ENCODE measurements at regions not wholly inside any gene's neighbourhood (a gene's known extent, or its start where the extent isn't known, plus 50 kb on each side); places are given as distances from the start of the nearest gene placed in this dataset.
"Not testable (repeated sequence)": the region's sequence is repeated elsewhere in the genome, so short reads cannot be mapped to it uniquely, and the experiment has no call there.

DNA sequence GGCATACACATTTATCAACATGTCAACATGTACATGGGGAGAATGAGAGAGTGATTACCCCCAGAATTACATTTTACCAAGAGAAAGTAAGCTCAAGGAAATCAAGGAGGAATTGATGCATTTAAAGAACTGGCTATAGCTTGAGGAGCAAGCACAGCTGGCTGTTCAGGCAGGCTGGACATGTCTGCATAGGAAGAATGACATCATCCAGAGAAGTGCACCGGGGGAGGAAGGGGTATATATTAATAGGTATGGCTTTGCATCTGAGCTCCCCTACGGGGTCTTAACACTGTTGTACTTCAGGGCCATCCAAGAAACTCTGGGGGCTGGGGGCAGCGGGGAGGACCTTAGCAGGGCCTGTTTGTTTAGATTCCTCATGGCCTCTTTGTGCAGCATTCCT lies 222.4 kb upstream of the VCX start:
- Histone ChIP-seq H3K4me3 (ENCODE audit: control insufficient read depth in 1 of 2, extremely low read depth in 1 of 2, low read length in 1 of 2) (no peak overlapping the region), H3K9me3 (no peaks in the 10 kb centered on the region), H3K27me3 (replicated peaks in 1 of 2; ENCODE audit: control insufficient read depth in 2 of 2, extremely low read depth in 1 of 2, insufficient read depth in 2 of 2, low read length in 1 of 2) (no peaks in the 10 kb centered on the region), H3K4me1 (ENCODE audit: control insufficient read depth in 1 of 2, extremely low read depth in 1 of 2, insufficient read depth in 2 of 2, low read length in 2 of 2) (no peaks in the 10 kb centered on the region), H3K27ac (ENCODE audit: low read length) (no peak overlapping the region), H3K36me3 (ENCODE audit: control insufficient read depth in 2 of 2, extremely low read depth in 1 of 2, insufficient read depth in 1 of 2, low read length in 1 of 2) (no peaks in the 10 kb centered on the region)
- no CpG with 5 or more reads among the region's 3 CpGs for WGBS (ENCODE audit: insufficient coverage)
- peaks cover 2 to 3% of the 10 kb centered on the region in 2 donors for H3K27me3 Mint-ChIP-seq
- no peak for ATAC-seq (replicated peaks in 1 of 4)
- CTCF ChIA-PET: no interaction called here
- H3K27ac Mint-ChIP-seq: no peak overlapping the region
- H3K36me3 Mint-ChIP-seq: no peaks in the 10 kb centered on the region
- no peak overlapping the region for H3K4me3 Mint-ChIP-seq
- no peak for DNase-seq
- H3K9me3 Mint-ChIP-seq: peaks cover 0 to 8% (median 4%) of the 10 kb centered on the region in 3 donors
- POLR2A ChIA-PET: no interaction called here
- no peaks in the 10 kb centered on the region for H3K4me1 Mint-ChIP-seq

DNA sequence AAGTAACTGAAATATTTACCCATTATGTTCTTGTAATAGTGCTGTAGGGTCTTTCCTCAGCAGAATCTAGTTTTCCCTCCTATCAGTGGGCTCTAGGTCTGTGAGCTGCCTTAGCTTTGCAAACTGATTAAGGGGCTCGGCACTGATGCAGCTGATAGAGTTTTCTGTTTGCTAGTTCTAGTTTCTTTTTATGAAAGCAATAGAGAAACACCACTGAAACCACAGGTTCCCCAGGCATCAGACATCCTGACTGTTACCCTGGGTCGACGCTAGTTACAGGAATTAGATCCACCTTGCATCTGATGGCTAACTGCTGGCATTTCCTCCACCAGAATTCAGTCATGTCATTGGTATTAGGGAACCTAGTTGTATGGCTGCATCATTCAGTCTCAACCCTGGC lies 225.0 kb upstream of the VCX start:
- WGBS (ENCODE audit: insufficient coverage): 60% methylated on average over 1 of the region's 3 CpGs
- Histone ChIP-seq H3K36me3 (ENCODE audit: control insufficient read depth in 2 of 2, extremely low read depth in 1 of 2, insufficient read depth in 1 of 2, low read length in 1 of 2) (no peaks in the 10 kb centered on the region), H3K27me3 (replicated peaks in 1 of 2; ENCODE audit: control insufficient read depth in 2 of 2, extremely low read depth in 1 of 2, insufficient read depth in 2 of 2, low read length in 1 of 2) (no peaks in the 10 kb centered on the region), H3K27ac (ENCODE audit: low read length) (no peak overlapping the region), H3K4me1 (ENCODE audit: control insufficient read depth in 1 of 2, extremely low read depth in 1 of 2, insufficient read depth in 2 of 2, low read length in 2 of 2) (no peaks in the 10 kb centered on the region), H3K4me3 (ENCODE audit: control insufficient read depth in 1 of 2, extremely low read depth in 1 of 2, low read length in 1 of 2) (no peak overlapping the region), H3K9me3 (no peaks in the 10 kb centered on the region)
- Mint-ChIP-seq H3K4me1 (no peaks in the 10 kb centered on the region), H3K27me3 (no peaks in the 10 kb centered on the region), H3K36me3 (no peaks in the 10 kb centered on the region), H3K4me3 (no peak overlapping the region), H3K9me3 (peaks cover 0 to 4% (median 0%) of the 10 kb centered on the region in 3 donors), H3K27ac (no peak overlapping the region)
- ChIA-PET CTCF (no interaction called here), POLR2A (no interaction called here)
- ATAC-seq (replicated peaks in 1 of 4): no peak
- no peak for DNase-seq

GRCh38 chrX:7614616-7615015 lies 228.4 kb upstream of the VCX start:
- CTCF ChIA-PET: no interaction called here
- WGBS (ENCODE audit: insufficient coverage): no CpG with 5 or more reads among the region's 3 CpGs
- Mint-ChIP-seq H3K27ac (no peak overlapping the region), H3K9me3 (peaks cover 0 to 4% (median 2%) of the 10 kb centered on the region in 3 donors), H3K36me3 (no peaks in the 10 kb centered on the region), H3K4me3 (no peak overlapping the region), H3K27me3 (no peaks in the 10 kb centered on the region), H3K4me1 (no peaks in the 10 kb centered on the region)
- Histone ChIP-seq H3K27me3 (replicated peaks in 1 of 2; ENCODE audit: control insufficient read depth in 2 of 2, extremely low read depth in 1 of 2, insufficient read depth in 2 of 2, low read length in 1 of 2) (no peaks in the 10 kb centered on the region), H3K4me3 (ENCODE audit: control insufficient read depth in 1 of 2, extremely low read depth in 1 of 2, low read length in 1 of 2) (no peak overlapping the region), H3K27ac (ENCODE audit: low read length) (no peak overlapping the region), H3K4me1 (ENCODE audit: control insufficient read depth in 1 of 2, extremely low read depth in 1 of 2, insufficient read depth in 2 of 2, low read length in 2 of 2) (no peaks in the 10 kb centered on the region), H3K36me3 (ENCODE audit: control insufficient read depth in 2 of 2, extremely low read depth in 1 of 2, insufficient read depth in 1 of 2, low read length in 1 of 2) (no peaks in the 10 kb centered on the region), H3K9me3 (no peaks in the 10 kb centered on the region)
- no peak for DNase-seq
- no peak for ATAC-seq (replicated peaks in 1 of 4)
- POLR2A ChIA-PET: no interaction called here

GRCh38 chrX:7608625-7609024 lies 234.3 kb upstream of the VCX start:
- H3K36me3 Mint-ChIP-seq; H3K9me3 ChIP-seq; H3K27ac Mint-ChIP-seq; DNase-seq; H3K27ac ChIP-seq (ENCODE audit: low read length); H3K27me3 ChIP-seq (replicated peaks in 1 of 2; ENCODE audit: control insufficient read depth in 2 of 2, extremely low read depth in 1 of 2, insufficient read depth in 2 of 2, low read length in 1 of 2); CTCF ChIA-PET; H3K4me3 ChIP-seq (ENCODE audit: control insufficient read depth in 1 of 2, extremely low read depth in 1 of 2, low read length in 1 of 2); H3K4me1 ChIP-seq (ENCODE audit: control insufficient read depth in 1 of 2, extremely low read depth in 1 of 2, insufficient read depth in 2 of 2, low read length in 2 of 2); H3K9me3 Mint-ChIP-seq; H3K4me3 Mint-ChIP-seq; H3K36me3 ChIP-seq (ENCODE audit: control insufficient read depth in 2 of 2, extremely low read depth in 1 of 2, insufficient read depth in 1 of 2, low read length in 1 of 2); POLR2A ChIA-PET; H3K27me3 Mint-ChIP-seq; H3K4me1 Mint-ChIP-seq; ATAC-seq (replicated peaks in 1 of 4): not testable (repeated sequence)
- WGBS (ENCODE audit: insufficient coverage): no CpG with 5 or more reads among the region's 29 CpGs

- WGBS (ENCODE audit: insufficient coverage): no CpG with 5 or more reads among the region's 7 CpGs
- Mint-ChIP-seq H3K9me3 (peaks cover 4% of the 10 kb centered on the region in 3 donors), H3K27me3 (no peaks in the 10 kb centered on the region), H3K36me3 (no peaks in the 10 kb centered on the region), H3K27ac (no peak overlapping the region), H3K4me1 (no peaks in the 10 kb centered on the region), H3K4me3 (no peak overlapping the region)
- ATAC-seq (replicated peaks in 1 of 4) (no peak), DNase-seq (no peak)
- CTCF ChIA-PET: no interaction called here
- POLR2A ChIA-PET: no interaction called here
- no peak overlapping the region for H3K4me3 ChIP-seq (ENCODE audit: control insufficient read depth in 1 of 2, extremely low read depth in 1 of 2, low read length in 1 of 2)
- H3K27ac ChIP-seq (ENCODE audit: low read length): no peak overlapping the region
- H3K4me1 ChIP-seq (ENCODE audit: control insufficient read depth in 1 of 2, extremely low read depth in 1 of 2, insufficient read depth in 2 of 2, low read length in 2 of 2): no peaks in the 10 kb centered on the region
- no peaks in the 10 kb centered on the region for H3K36me3 ChIP-seq (ENCODE audit: control insufficient read depth in 2 of 2, extremely low read depth in 1 of 2, insufficient read depth in 1 of 2, low read length in 1 of 2)
- H3K27me3 ChIP-seq (replicated peaks in 1 of 2; ENCODE audit: control insufficient read depth in 2 of 2, extremely low read depth in 1 of 2, insufficient read depth in 2 of 2, low read length in 1 of 2): no peaks in the 10 kb centered on the region
- H3K9me3 ChIP-seq: no peaks in the 10 kb centered on the region
Measured at GRCh38 chrX:7606039-7606652, 236.8 kb upstream of the VCX start.

- no peaks in the 10 kb centered on the region for H3K4me1 ChIP-seq (ENCODE audit: control insufficient read depth in 1 of 2, extremely low read depth in 1 of 2, insufficient read depth in 2 of 2, low read length in 2 of 2)
- H3K36me3 ChIP-seq (ENCODE audit: control insufficient read depth in 2 of 2, extremely low read depth in 1 of 2, insufficient read depth in 1 of 2, low read length in 1 of 2): no peaks in the 10 kb centered on the region
- H3K27ac ChIP-seq (ENCODE audit: low read length): no peak overlapping the region
- DNase-seq (no peak), ATAC-seq (replicated peaks in 1 of 4) (no peak)
- no peak overlapping the region for H3K4me3 ChIP-seq (ENCODE audit: control insufficient read depth in 1 of 2, extremely low read depth in 1 of 2, low read length in 1 of 2)
- H3K9me3 ChIP-seq: no peaks in the 10 kb centered on the region
- ChIA-PET POLR2A (no interaction called here), CTCF (no interaction called here)
- WGBS (ENCODE audit: insufficient coverage): no CpG with 5 or more reads among the region's 2 CpGs
- peaks cover 2 to 4% (median 4%) of the 10 kb centered on the region in 3 donors for H3K9me3 Mint-ChIP-seq
- H3K4me1 Mint-ChIP-seq: no peaks in the 10 kb centered on the region
- H3K27ac Mint-ChIP-seq: no peak overlapping the region
- H3K36me3 Mint-ChIP-seq: no peaks in the 10 kb centered on the region
- no peak overlapping the region for H3K4me3 Mint-ChIP-seq
- no peaks in the 10 kb centered on the region for H3K27me3 Mint-ChIP-seq
- no peaks in the 10 kb centered on the region for H3K27me3 ChIP-seq (replicated peaks in 1 of 2; ENCODE audit: control insufficient read depth in 2 of 2, extremely low read depth in 1 of 2, insufficient read depth in 2 of 2, low read length in 1 of 2)
Measured at GRCh38 chrX:7603387-7603786, 239.6 kb upstream of the VCX start.

- no peaks in the 10 kb centered on the region for H3K36me3 Mint-ChIP-seq
- no peaks in the 10 kb centered on the region for H3K27me3 Mint-ChIP-seq
- Histone ChIP-seq H3K9me3 (no peaks in the 10 kb centered on the region), H3K4me1 (ENCODE audit: control insufficient read depth in 1 of 2, extremely low read depth in 1 of 2, insufficient read depth in 2 of 2, low read length in 2 of 2) (no peaks in the 10 kb centered on the region), H3K36me3 (ENCODE audit: control insufficient read depth in 2 of 2, extremely low read depth in 1 of 2, insufficient read depth in 1 of 2, low read length in 1 of 2) (no peaks in the 10 kb centered on the region), H3K4me3 (ENCODE audit: control insufficient read depth in 1 of 2, extremely low read depth in 1 of 2, low read length in 1 of 2) (no peak overlapping the region), H3K27me3 (replicated peaks in 1 of 2; ENCODE audit: control insufficient read depth in 2 of 2, extremely low read depth in 1 of 2, insufficient read depth in 2 of 2, low read length in 1 of 2) (no peaks in the 10 kb centered on the region), H3K27ac (ENCODE audit: low read length) (no peak overlapping the region)
- no peaks in the 10 kb centered on the region for H3K4me1 Mint-ChIP-seq
- H3K4me3 Mint-ChIP-seq: no peak overlapping the region
- peaks cover 0 to 2% (median 0%) of the 10 kb centered on the region in 3 donors for H3K9me3 Mint-ChIP-seq
- no peak for ATAC-seq (replicated peaks in 1 of 4)
- no peak for DNase-seq
- ChIA-PET POLR2A (no interaction called here), CTCF (no interaction called here)
- WGBS (ENCODE audit: insufficient coverage): 83% methylated on average over 1 of the region's 2 CpGs
- no peak overlapping the region for H3K27ac Mint-ChIP-seq
Measured at GRCh38 chrX:7596822-7597221, 246.1 kb upstream of the VCX start.

All from T-cell (primary cell).